Thyroid gland (tissue), 4 donors: ENCODE measurements at regions not wholly inside any gene's neighbourhood (a gene's known extent, or its start where the extent isn't known, plus 50 kb on each side); places are given as distances from the start of the nearest gene placed in this dataset.

ENCODE experiments used
- POLR2A ChIP-seq, 2 donors: fragments of 450-650 bp; IDR thresholded peaks; one replicate each; pipeline ENCODE4 v1.6.1; 2017; ENCODE audit warnings: antibody characterized with exemption in 2 of 2, mild to moderate bottlenecking in 2 of 2, moderate library complexity in 1 of 2
- TF ChIP-seq, protein P1 (sequence below), 6 experiments: fragments of 200-600 bp in 3 of 6; fragments of 450-650 bp in 3 of 6; sonication (generic) in 3 of 6; IDR thresholded peaks; one replicate each; pipeline ENCODE4 v1.5.1; 2016 to 2019; ENCODE audit warnings: antibody characterized with exemption in 6 of 6, mild to moderate bottlenecking in 2 of 6, inconsistent platforms in 1 of 6, moderate library complexity in 1 of 6

DNA sequence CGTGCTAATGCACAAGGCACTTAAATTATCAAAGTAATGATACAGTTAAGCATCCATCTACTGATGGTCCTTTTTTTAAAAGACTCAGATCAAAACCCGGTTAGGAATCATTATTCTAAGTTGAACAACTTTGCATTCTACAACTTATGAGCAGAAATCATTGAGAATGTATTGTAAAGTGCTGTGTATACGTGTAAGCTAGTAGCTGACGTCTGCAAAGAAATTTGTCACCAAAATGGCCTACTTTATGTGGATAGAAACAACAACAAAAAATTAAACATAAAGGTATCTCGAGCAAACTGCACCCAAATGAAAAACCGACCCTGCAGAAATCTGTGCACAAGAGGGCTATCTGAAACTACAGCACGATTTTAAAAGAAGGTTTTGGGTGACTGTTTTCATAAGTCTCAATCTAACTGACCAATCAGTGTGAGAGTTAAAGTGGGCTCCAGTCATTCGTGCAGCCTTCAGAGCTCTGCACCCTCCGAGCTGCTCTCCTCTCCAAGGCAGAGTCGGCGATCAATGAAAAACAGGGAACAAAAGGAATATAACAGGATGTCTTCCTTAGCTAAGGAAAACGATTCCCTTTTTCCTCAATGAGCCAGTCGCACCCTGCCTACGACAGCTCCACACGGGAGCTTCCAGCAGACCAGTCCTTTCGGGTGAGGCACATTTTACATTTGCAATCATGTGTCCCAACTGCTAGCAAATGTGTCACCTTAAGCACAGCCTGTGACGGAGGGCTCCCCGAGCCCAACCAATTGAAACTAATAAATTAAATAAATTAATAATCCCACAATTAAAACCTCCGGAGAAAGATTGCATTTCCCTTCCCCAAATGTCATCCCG, 200.7 kb upstream of the FOXN3 start:
- TF ChIP-seq, protein P1, sequence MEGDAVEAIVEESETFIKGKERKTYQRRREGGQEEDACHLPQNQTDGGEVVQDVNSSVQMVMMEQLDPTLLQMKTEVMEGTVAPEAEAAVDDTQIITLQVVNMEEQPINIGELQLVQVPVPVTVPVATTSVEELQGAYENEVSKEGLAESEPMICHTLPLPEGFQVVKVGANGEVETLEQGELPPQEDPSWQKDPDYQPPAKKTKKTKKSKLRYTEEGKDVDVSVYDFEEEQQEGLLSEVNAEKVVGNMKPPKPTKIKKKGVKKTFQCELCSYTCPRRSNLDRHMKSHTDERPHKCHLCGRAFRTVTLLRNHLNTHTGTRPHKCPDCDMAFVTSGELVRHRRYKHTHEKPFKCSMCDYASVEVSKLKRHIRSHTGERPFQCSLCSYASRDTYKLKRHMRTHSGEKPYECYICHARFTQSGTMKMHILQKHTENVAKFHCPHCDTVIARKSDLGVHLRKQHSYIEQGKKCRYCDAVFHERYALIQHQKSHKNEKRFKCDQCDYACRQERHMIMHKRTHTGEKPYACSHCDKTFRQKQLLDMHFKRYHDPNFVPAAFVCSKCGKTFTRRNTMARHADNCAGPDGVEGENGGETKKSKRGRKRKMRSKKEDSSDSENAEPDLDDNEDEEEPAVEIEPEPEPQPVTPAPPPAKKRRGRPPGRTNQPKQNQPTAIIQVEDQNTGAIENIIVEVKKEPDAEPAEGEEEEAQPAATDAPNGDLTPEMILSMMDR (IDR thresholded peaks at IDR 0.05), result no peak
- TF ChIP-seq POLR2A (IDR thresholded peaks at IDR 0.05), result peak in 1 of 2 donors; percentile 37
